Activated CD4-positive, alpha-beta T cell treated with anti-CD3 and anti-CD28 coated beads, Interleukin-2, Interleukin-4, amounts not matched to agents 100 ng/mL and 50 ng/mL, durations not matched to agents 16 hours and 8 hours (primary cell): ENCODE measurements at regions not wholly inside any gene's neighbourhood (a gene's known extent, or its start where the extent isn't known, plus 50 kb on each side); places are given as distances from the start of the nearest gene placed in this dataset.

ENCODE experiments used
- DNase-seq: peaks from one replicate; pipeline ENCODE4 v3.0.0-alpha.2; 2020; ENCODE audit warnings: low spot score

DNA sequence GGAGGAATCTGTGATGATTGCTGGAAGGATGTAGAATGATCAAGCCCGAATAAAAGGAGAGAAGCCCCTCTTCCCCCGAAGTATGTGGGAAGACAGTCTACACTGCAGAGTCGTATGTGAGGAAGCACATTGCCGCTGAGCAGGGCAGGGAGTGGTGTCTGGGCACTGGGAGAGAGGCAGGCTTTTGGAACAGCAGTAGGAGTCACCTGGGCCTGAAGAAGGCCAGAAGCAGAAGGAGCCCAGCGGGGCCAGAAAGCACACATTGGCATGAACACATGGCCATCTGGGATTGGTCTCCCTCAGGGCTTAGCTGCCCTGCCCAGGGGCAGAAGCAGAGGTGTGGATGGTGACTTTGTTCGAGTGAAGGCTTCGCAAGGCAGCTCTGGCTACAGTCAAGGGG lies 162.8 kb downstream of the ERCC6L2 start:
- DNase-seq = no peak

DNA sequence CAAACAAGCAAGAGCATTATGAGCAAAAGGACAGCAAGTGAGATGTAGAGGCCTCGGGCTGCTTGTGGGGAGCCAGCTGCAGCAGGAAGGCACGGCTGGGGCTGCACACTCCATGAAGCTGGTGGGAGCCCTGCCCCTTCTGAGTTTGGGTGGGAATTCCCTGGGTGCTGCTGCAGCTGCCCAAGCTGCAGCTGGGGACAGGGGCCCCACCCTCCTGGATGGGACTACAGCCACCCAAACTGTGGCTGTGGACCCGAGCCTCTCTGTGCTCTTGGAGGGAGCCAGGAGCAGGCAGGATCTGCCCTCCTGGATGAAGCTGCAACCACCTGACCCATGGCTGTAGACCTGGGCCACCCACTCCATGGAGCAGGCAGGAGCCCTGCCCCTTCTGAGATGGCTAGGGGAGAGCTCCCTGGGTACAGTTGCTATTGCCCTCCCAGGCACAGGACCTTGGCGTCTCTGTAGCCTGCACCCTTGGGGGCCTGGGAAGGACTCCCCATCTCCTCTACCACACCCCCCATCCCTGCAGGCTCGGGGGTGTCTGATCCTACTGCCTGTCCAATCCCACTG lies 159.1 kb downstream of the ERCC6L2 start:
- no peak for DNase-seq

DNA sequence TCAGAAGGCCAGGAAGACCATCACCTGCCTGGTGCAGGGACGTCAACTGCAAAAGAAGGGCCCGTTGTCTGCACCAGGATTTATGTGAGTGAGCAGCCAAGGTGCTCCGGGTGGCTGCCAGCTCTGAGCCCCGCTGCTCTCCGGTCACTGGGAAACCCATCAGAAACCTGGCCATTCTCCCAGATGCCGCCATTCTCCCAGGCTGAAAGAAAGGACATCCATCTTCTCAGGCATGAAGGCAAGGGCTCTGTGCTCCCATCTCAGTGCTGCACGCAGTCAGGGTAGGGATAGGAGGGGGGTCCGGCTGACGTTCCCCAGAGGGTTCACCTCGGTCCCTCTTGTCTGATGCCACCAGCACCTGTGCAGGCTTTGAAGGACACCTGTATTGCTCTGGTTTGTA lies 158.4 kb downstream of the ERCC6L2 start:
- DNase-seq = no peak

DNA sequence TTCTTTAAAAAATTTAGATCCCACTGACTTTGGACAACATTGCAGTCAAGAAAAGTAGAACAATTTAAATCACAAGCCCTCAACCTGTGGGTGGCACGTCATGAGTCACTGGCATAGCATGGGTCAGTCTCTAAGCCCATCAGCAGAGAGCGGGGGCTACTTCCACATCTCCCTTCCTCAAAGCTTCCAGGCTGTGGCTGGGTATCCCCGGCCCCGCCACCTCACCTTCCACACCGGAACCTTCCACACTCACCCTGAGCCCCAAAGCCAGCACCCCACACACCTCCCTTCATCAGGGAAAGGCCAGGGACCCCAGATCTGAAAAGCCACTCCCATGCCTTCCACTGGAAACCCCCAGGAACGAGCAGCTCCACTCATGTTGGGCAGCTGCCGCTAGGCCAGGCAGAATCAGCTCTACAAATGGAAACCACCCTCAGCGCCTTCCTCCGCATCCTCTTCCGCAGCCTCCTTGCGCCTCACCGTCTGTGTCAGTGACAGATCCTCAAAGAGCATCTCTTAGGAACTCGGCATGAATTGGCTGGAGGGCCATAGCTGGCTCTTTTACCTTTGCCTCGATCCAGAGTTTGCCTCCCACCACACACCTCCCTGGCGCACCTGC lies 156.5 kb downstream of the ERCC6L2 start:
- no peak for DNase-seq

DNA sequence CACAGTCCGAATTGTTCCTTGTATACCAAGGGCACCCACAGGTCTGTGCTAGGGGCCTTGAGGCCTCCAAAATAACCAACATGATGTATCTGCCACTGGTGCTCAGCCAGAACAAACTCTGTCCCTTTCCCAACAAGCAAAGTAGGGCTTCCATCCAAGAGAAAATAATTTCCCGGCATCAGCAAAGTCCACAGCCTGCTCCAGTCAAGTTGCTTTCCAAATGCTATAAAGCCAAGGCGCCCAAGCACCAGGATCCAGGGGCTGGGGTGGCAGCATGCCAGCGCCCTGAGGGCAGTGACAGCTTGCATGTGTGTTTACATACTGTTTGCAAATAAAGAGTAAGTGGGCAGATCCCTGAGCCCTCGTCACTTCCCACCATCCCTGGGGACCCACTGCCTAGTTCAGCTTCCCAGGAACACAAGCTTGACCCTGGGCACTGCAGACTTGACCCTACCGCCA lies 155.9 kb downstream of the ERCC6L2 start:
- DNase-seq = no peak

DNA sequence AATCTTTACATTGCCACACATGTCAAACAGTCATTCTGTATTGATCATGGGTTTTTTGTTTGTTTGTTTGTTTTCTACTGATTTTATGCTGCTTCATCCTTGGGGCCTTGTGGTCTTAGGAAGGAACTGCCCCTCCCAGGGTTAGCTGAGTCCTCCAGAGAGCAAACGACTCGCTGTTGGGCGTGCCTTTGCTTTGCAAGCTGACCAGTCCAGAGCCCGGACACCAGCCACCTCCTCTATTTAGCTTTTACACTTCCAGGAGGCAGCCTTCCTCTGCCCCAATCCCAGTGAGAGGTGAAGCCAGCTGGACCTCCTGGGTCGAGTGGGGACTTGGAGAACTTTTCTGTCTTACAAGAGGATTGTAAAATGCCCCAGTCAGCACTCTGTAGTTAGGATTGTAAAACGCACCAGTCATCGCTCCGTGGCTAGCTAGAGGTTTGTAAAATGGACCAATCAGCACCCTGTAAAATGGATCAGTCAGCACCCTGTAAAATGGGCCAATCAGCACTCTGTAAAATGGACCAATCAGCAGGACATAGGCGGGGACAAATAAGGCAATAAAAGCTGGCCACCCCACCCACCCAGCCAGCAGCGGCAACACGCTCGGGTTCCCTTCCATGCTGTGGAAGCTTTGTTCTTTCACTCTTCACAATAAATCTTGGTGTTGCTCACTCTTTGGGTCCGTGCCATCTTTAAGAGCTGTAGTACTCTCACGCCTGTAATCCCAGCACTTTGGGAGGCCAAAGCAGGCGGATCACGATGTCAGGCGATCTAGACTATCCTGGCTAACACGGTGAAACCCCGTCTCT lies 154.4 kb downstream of the ERCC6L2 start:
- DNase-seq = no peak

DNA sequence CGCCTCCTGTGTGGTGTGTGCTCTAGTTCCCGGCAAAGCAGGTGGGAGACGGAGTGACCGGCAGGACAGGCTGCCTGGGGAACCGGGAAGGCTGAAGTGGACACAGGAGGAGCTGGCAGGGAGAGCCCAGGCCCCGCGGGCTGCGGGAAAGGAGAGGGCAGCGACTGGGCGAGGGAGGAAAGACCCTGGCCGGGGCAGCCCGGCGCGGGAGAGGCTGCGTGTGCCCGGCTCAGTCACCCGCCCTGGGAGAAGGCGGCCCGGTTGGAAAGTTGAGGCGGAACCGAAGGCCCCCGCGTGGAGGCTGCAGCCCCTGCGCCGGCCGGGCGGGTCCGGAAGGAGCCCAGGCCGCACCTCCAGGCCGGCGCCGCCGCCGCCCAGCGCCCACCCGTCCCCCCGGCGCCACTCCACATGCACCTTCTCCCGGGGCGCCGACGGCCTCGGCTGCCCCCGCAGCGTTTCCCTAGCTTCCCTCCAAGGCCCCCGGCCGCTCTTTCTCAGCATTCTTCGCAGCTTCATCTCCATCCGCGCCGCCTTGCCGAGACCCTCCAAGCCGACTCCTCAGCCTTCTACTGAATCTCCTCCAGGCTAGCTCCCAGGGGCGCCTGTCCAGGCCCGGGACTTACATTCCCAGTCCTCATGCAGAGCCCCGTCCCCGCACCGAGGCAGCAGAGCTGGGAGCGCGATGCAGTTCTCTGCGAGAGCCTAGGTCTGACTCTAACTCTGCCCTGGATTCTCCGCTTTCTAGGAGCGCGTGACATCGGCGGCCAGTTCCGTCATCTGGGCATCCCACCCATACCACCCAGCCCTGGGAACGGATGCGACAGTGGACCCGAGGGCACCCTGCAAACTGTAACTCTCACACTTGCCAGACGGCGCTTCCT lies 152.0 kb downstream of the ERCC6L2 start:
- no peak for DNase-seq

DNA sequence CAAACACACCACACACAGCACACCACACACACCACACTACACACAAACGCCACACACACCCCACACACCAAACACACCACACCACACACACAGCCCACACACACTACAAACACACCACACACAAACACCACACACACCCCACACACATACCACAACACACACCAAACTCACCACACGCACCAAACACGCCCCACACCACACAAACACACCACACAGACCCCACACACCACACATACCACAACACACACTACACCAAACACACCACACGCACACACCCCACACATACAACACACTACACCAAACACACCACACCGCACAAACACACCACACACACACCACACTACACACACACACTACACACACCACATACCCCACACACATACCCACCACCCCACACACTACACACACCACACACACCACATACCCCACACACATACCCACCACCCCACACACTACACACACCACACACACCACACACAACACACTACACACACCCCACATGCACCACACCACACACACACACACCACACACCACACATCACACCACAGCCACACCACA lies 151.2 kb downstream of the ERCC6L2 start:
- no peak for DNase-seq

DNA sequence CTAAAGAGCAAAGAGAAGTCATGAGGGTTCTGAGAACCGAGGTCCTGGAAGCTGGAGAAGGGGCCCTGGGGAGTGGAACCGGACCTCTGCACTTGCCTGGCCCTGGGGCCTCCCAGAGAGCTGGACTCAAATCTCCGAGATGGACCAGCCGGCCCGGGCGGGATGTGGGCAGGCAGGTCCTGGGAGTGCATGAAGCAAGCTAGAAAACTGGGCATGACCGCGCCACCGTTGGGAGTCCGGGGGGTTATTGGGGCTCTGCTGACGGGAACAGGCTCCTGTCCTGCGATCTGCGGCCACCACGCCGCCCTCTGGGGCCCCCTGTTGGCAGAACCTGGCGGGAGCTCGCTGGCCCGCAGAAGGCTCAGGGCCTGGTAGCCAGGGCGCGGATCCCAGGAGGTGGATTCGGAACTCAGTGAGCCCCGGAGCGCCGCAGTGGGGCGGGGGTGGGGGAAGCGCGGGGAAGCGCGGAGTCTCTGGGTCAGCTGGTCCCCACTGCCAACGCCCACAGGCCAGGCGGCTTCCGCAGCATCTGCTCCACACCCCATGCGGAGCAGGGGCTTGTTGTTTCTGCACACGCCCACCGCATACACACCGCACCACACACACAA lies 150.6 kb downstream of the ERCC6L2 start:
- DNase-seq = no peak

DNA sequence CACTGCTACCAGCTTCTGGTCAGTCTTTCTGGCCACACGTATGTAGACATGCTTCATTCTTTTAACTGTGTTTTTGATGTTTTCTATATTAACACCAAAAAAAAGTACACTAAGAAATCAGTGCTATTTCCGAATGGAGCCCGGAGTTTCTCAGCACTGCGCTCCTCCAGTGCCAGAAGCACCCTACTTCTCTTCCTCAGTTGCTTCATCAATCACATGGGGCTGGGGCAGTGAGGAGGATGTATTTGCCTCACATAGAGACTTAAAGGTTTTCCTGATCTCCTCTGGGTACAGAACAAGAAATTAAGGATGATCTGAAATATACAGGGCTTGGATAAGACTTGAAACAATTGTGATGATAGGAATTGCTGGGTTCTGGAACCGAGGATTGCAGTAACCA lies 148.0 kb downstream of the ERCC6L2 start:
- no peak for DNase-seq

DNA sequence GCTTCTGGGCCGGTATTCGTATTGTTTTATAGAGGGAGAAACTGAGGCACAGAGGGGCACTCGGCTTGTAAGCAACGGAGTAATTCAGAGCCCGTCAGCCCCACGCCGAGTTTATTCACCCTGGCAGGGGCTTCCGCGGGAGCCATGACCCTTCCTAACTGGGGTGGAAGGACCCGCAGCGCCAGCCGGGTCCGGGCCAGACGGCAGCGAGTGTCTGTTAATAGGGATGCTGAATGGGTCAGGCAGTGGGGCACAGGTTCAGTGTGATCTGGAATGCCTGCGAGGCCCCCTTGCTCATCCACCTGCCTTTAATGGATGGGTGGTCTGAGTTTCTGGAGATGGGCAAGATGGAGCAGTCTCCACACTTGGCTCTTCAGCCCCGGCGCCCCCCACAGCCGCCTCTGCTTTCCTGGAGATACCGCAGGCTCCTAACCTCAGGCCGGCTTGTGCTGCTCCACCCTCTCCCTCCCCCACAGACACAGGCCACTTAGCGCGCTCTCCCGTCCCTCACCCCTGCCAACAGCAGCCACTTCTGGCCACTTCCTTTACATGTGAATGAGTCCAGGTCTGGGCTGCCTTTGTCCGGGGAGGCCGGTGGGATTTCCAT lies 147.1 kb downstream of the ERCC6L2 start:
- DNase-seq = peak; percentile 19

DNA sequence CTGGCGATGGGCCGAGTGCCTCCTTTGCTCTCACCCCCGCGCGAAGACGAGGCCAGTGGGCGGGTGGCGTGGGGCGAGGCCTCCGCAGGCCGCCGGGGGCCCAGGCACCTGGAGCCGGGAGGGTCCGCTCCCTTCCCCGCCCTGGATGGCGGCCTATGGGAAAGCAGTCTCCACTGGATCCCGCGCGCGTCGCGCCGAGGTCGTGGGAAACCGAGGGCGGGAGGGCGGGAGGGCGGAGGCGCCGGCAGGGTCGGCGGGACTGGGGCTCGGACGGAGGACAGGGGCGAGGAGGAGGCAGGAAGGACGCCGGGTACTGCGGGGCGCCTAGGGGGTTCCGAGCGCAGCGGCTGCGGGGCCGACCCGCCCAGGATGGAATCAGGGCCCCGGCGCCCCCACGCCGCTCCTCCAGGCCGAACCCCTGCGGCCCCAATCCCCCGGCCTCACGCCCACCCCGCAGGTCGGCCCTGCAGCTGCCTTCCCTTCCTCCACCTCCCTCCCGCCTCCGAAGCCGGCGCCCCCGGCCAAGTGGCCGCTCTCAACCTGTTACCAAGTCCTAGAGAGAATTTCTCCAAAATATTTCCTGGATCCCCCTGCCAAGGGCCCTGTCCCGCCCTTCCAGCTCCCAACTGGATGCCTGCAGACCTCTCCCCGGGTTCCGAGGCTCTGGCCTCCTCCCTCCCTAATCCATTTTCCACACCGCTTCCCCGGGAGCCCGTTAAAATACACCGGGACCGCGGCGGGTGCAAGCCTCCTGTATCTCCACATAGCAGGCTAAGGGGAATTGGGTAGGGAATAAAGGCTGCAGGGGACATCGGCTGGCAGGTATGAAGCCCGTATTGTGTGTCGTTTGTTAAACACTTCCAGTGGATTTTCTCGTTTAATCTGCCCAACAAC lies 146.3 kb downstream of the ERCC6L2 start:
- no peak for DNase-seq

DNA sequence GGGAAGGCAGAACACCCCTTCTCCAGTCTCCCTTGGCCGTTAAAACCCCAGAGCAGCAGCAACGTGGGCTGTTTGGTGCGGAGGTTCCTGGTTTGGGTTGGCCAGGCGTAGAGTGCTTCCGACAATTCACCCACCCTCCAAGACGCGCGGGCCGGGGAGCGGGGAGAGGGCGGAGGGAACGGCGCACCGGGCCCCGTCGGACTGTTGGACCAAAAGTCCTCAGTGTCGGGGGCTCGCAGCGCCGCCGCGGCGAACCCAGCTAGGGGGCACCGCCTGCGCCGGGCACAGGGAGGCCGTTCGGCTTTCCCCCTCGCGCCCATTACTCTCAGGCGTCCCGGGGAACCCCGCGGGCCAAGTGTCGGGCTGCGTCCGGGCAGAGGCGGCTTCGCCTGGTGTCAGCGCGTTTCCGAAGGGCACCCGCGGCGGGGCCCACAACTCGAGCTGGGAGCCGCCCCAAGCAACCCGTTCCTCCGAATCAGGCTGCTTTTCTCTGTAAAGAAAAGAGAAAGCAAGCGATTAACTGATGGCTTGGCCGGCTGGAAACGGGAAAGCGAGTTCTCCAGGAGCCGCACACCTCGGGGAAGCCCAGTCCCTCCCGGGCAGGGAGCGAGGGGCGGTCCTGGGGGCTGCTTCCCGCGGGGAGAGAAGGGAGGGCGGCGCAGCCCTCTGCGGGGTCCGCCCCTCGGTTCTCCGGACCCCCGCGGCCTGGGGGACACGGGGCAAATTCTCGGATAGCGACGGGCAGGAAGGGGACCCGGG lies 145.5 kb downstream of the ERCC6L2 start:
- peak; percentile 43 for DNase-seq

DNA sequence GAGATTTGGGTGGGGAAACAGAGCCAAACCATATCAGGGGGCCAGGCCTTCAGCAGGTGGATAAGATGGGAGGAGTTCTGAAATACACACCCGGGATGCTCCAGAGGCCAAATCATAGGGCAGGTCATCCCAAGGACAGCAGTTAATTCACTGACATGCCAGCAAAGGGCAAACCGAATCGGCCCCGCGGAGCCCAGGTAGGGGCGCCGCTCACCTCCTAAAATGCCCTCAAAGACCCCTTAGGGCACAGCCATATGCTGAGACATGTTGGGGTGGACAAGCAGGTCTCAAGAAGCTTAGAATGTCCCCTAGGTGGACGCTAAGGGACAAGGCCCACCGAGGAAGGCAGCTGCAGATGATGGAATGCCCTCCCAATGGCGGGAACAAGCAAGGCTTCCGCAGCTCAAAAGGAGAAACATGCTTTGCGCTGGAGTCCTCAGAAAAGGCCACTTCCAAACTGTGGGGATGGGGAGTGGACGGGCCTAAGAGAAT lies 144.9 kb downstream of the ERCC6L2 start:
- no peak for DNase-seq
